Ovary (tissue), 3 donors: ENCODE measurements at regions not wholly inside any gene's neighbourhood (a gene's known extent, or its start where the extent isn't known, plus 50 kb on each side); places are given as distances from the start of the nearest gene placed in this dataset.

Experiments used
- CTCF ChIP-seq, 3 donors: fragments of 450-650 bp in 2 of 3; fragments of 200-600 bp in 1 of 3; IDR thresholded peaks; one replicate each; pipeline versions ENCODE4 v1.5.1 to v1.8.0; 2016 to 2022; ENCODE audit warnings: antibody characterized with exemption in 3 of 3, mild to moderate bottlenecking in 1 of 3
- EP300 ChIP-seq: sonication (generic); formaldehyde crosslinking; IDR thresholded peaks from one replicate; pipeline ENCODE4 v1.6.1; 2017; ENCODE audit warnings: antibody characterized with exemption
- POLR2A ChIP-seq: fragments of 450-650 bp; IDR thresholded peaks from one replicate; pipeline ENCODE4 v1.6.1; 2017; ENCODE audit warnings: antibody characterized with exemption, mild to moderate bottlenecking, moderate library complexity
- donor health status: DM: no; HTN: no; CAD: no.

- TF ChIP-seq CTCF (IDR thresholded peaks at IDR 0.05) (no peak), POLR2A (no peak), EP300 (no peak)
Measured at GRCh38 chr4:12459126-12459525, 1025.0 kb downstream of the RAB28 start.
